ENCODE measurements at regions not wholly inside any gene's neighbourhood (a gene's known extent, or its start where the extent isn't known, plus 50 kb on each side); places are given as distances from the start of the nearest gene placed in this dataset.
"Not testable (repeated sequence)": the region's sequence is repeated elsewhere in the genome, so short reads cannot be mapped to it uniquely, and the experiment has no call there.

DNA sequence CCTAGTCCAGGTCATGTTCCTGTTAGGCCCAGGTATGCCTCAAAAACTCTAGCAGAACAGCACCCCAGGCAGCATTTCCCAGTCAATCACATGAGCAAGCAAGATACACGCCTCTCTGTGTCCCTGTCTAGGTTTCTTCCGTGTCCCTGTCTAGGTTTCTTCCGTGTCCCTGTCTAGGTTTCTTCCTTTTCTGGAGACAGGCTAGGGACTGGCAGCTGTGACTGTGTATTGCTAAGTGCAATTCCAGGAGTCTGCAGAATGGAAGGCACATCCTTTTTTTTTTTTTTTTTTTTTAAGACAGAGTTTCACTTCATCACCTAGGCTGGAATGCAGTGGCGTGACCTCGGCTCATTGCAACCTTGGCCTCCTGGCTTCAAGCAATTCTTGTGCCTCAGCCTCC lies 77.6 kb downstream of the SETD4 start:
- DNase-seq: no peak

DNA sequence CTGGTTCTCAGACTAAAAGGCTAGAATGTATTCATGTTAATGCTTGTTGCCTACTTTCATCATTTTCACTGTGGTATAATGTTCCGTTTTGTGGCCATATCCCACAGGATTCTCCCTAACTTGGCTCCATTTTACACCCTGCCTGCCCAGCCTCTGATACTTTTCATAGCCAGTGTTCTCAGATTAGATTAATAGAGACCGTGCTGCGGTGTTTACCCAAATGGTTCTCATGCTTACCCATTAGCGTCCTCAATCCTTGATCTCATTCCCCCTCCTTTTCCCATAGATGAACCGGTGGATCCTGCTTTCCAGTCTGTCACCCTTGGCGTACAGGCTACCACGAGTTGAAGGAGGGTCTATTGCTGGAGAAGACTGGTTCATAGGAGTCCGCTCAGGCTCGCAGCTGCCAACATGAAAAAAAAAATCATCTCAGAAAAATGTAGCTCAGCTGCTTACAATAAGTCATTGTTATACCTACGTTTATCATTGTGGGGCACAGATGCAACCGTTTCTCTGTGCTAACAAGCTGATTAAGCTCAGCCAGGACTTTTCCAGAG lies 78.7 kb downstream of the SETD4 start:
- no peak for DNase-seq

DNA sequence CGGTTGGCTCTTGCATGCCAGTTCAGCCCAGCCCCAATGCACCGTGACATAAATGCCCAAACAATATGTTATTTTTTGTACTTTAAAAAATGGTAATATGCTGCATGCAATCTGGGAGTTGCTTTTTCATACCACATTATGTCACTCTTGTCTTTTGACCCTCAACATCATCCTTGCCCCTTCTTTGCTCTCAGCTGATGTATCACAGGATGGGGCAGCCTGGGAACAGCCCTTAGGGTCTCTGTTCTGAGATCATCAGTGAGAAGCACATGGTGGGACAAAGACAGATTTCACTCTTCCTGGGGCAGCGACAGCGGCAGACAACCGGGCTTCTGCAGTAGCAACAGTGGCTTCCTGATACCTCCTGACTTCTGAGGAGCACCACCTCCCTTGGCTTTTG lies 79.5 kb downstream of the SETD4 start:
- DNase-seq: no peak

DNA sequence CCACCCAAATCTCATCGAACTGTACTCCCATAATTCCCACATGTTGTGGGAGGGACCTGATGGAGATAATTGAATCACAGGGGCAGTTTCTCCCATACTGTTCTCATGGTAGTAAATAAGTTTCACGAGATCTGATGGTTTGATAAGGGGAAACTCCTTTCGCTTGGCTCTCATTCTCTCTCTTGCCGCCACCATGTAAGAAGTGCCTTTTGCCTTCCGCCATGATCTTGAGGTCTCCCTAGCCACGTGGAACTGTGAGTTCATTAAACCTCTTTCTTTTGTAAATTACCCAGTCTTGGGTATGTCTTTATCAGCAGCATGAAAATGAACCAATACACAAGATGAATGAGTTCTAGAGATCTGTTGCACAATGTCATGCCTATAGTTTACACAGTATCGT lies 82.5 kb downstream of the SETD4 start:
- DNase-seq: not testable (repeated sequence)

DNA sequence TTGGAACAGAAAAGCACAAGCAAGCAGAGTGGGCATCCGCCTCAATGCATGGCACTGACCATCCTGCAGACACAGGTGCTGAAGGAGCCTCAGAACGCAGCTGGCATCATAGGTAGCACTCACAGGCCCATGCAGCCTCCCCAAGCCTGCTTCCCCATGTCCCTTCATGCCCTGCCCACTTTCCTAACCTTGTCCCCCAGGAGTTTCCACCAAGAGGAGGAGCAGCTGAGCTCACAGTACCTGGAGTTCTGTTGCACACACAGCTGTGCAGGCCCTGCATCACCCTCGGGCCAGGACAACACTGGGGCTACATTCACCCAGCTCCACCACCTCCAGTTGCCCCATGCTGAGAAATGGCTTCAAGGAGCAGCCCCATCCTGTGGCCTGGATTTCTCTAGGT lies 83.4 kb downstream of the SETD4 start:
- no peak for DNase-seq

DNA sequence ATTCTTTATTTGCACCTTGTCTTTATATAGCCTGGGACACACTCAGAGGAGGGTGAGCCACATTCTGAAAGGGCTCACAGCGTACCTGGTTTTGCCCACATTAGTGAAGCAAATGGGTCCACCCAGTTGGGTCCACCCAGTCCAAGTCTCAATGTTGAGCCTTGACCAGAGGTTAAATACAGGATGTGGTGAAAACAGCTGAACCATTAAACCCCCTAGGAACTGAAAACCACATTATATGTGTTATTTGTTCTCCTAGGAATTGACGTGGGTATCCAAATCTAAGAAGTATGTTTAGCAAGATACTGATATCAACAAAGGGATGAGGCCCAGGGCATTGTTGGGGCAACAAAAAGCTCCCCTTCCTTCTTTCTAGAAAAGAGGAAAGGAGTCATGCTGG lies 83.8 kb downstream of the SETD4 start:
- no peak for DNase-seq

DNA sequence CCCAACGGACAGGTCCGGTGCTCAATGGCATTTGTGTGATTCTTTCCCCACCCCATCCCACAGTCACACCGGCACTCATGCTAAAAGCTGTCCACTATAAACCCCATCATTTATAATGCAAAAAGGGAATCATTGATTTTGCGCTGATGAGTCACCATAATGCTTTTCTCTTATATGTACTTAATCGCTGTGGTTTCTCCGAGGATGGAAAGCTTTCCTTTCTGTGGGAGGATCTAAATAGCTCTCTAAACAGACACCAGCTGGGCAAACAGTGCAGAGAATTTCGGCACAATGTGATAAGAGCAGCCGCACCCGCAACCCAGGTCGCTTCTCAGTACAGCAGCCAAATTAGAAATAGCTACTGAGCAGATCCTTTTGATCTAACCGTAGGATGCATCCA lies 85.6 kb downstream of the SETD4 start:
- DNase-seq: no peak

DNA sequence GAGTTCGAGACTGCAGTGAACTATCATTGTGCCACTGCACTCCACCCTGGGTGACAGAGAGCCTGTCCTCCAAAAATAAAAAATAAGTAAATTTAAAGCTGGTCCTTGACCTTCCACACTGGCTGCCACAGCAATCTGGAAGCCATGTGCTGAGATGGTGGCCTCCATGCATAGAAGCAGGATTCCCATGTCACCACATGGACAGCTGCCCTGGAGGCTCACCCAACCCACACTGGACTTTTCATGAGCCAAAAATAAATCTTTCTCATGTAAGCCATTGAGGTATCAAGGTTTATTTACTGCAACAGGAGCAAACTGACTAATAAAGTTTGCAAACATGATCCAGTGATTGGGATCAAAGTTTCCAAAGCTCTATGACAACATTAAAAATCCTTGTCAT lies 88.5 kb downstream of the SETD4 start:
- no peak for DNase-seq

DNA sequence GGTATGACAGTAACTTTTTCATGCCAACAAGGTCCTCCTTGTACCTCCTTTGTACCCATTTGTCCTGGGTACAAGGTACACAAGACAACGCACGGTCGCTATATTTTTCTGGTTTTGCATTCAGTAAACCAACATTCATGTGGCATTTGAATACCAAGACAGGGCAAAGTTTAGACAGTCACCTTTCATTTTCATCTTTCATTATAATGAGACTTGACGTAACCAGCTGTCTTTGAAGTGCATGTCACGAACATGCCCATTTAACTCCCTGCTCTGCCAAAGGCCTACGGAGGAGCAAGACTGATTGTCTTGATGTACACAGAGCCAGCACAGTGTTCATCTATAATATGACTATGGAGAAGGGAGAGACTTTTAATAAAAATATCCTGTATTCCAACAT lies 91.0 kb downstream of the SETD4 start:
- DNase-seq: no peak

DNA sequence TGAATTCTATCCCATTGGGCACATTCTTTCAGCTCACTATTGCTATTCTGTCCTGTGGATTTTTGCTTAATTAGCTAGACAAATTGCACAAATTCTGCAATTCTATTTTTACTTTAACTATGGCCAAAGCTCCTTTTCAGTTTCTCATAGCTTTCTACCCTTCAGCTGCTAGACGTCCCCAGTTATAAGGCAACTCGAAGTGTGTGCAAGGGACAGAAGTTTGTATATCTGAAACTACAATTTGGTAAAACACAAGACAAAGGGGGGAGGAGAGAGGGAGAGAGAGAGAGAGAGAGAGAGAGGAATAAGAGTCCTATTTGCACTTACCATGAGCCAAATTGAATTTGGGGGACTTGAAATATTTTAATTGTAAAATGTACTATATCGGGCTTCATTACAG lies 91.8 kb downstream of the SETD4 start:
- no peak for DNase-seq

DNA sequence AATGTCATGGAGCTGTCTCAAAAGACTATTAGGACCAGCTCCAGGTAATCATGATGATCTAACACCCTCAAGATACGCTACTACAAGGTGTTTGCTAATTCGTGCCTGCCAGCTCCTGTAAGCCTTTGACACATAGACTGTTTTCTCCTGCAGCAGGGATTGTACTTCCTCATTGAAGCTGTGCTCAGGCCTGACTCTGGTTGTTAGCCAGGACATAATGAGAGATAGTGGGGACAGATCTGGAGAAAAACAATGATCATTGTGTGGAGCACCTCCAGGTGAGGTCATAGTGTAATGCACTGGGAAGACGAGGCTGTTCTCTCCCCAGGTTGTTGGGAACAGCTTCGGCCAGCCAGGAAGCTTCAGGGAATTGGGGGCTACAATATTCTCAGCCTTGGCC lies 94.6 kb downstream of the SETD4 start:
- no peak for DNase-seq

DNA sequence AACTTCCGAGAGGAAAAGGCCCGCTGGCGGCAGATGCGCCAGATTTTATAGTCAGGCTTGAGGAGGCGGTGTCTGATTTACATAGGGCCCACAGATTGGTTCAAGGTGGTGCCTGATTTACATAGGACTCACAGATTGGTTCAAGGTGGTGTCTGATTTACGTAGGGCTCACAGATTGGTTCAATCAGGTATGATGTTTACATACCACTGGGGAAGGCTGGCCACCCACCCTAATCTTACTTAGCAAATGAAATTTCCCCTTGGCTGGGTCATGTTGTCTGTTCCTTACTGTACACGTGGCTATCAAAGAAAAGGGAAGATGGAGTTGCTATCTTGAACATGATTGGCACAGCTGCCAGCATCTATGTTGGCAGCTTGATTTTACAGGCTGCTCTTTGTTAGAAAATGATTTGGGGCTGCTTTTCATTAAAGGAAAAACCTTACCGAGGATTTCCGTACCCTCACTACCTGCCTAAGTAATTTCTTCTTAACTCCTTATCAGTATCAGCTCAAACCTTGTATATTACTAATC lies 96.3 kb downstream of the SETD4 start:
- DNase-seq: no peak

DNA sequence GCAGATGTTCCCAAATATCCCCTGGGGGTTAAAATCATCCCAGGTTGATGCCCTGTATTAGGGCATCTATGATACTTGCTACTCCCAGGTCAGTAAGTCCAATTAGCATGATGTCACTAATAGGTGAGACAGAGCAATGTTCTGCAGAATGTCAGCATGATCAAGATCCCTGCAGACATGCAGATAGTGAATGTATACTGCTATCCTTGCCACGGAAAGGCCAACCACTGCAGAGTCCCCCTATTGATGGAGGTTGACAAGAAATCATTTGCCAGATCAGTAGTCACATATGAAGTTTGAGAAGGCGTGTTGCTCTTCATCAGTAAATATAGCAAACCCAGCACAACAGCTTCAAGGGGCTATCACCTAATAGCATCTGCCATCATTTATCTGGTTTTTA lies 97.4 kb downstream of the SETD4 start:
- no peak for DNase-seq

DNA sequence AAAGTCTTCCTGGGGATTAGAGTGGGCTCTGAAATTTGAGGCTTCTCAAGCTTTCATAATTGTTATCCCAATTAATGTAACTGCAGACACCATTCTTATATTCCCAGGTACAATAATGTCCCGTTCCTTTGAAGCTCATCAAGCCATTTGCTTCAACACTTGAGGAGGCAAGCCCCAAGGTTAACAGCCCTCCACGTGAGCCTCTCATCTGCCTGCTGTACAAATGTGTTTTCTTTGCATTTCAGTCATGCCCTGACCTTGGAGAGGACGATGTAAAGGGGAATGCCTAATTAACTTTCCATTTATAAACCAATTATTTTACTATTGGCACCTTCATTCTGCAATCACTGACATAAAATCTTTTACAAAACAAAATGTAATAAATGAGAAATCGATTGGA lies 106.3 kb downstream of the SETD4 start:
- no peak for DNase-seq

DNA sequence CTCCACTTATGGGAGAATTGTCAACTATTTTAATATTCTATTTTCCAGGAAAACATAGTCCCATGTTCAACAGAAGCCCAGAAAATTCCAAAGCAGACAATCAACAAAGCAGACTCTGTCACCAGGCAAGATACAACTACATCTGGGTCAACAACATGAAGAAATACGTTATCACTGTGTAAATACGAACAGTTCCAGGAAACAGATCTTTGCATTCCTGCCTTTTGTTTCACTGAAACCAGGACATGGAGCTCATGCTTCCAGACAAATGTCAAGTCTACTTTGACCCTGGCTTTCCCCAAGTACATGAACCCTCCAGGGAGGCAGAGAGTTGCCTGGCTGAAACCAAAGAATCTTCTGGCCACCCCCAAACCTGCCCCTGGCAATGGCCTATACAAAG lies 106.7 kb downstream of the SETD4 start:
- DNase-seq: no peak

DNA sequence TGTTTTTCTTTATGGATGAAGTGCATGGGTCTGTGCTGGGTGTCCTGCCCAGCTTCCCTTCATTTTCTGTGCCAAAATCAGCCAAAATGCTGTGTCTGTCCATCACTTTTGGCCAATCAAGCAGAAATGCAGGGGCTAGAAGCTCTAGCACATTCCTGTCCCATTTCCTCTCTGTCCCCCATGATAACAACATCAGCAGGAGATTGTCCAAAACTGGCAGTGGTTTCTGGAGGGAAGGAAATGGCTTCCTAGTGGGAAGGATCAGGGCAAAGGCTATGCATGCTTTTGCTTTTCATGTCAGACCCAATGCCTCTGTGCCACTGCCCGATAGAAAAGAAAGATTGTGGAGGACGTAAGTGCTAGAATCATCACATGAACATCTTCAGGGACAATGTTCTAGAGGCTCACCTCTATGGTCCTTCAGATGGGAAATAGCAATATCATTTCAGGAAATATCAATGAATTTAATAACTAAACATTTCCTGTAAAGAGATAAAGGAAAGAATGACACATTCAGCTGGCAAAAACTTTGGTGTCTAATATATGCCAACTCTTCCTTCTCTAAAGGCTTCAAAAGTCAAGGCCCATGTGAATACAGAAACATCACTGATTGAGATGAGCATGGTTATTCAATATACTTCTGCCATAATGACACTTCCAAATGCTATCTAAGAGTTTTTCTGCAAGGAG lies 107.5 kb downstream of the SETD4 start:
- DNase-seq: no peak

DNA sequence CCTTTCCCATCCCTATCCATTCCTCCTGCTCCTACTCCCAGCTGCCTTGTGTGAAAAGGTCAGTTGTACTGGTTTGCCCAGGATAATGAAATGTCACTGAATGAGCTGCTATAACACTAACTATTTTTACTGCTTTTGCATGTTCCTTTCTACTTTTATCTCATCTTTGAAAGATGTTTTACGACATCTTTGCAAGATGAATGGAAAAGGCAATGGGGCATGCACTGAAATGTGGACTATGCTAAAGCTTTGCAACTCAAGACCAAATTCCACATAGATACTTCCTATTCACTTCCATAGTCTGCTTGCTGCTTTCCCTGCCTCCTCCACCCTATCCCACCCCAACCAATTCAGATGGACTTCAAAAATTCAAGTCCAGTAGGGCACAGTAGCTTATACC lies 111.3 kb downstream of the SETD4 start:
- DNase-seq: no peak

DNA sequence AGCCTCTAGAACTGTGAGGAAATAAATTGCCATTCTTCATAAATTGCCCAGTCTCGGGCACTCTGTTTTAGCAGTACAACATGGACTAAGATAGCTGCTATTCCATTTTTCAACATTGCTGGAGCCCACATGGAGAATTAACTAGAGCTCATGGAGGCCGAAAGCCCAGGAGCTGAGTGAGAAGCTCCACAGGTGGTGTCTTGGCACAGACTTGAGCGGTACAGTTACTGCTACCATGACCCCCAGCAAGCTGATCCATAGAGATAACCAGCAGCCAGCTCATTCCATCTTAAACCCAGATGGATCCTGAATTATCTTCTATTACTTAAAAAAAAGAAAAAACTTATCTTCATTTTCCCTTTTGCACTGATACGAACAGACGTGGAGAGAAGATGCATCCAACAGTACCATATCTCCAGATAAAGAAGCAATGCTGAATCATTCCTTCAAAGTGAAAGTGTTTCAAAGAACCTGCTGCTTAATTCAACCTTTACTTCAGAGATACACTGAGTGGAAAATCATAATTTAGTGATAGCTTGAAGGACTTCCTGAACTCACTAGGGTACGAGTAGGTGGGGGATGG lies 115.1 kb downstream of the SETD4 start:
- no peak for DNase-seq

DNA sequence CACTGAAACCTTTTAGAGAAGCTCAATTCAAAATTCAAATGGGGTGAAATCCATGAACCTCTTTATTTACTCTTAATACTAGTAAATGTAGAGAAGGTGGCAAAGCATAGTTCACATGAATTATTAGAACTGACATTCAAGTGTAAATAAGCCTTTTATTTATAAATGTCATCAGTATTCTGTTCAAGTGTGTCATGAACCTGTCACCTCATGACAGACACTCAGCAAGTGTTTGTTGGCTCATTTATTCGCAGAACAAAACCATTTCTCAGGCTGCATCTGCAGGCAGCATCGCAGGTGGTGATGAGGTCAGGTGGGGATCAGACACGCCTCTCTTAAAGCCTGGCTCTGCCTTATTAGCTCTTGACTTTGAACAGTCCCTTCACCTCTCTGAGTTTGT lies 116.6 kb downstream of the SETD4 start:
- no peak for DNase-seq

DNA sequence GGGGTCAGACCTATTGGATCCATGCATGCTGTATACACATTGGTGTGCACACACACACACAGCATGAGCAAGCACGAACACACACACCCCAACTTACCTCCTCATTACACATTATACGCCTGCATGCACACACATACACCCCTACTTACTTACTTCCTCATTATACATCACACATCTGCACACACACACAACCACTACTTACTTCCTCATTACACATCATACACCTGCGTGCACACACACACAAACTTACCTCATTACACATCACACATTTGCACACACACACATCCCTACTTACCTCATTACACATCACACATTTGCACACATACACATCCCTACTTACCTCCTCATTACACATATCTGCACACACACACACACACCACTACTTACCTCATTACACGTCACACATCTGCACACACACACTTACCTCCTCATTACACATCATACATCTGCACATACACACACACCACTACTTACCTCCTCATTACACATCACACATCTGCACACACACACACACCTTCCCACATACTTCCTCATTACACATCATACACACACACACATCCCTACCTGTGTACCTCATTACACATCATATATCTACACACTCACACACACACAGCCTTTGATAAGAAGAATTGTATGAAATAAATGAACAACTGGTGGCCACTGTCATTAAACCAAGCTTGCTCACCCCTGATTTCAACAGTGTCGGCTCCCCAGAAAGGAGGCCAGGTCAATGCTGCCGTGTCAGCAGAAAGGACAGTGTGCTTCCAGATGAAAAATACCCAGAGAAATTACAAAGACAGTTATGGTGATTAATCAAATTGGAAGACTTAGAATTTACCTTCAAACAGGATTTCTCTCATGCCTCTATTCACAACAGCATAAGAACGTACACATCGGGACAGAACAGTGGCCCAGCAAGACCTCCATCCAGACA lies 117.8 kb downstream of the SETD4 start:
- DNase-seq: no peak

DNA sequence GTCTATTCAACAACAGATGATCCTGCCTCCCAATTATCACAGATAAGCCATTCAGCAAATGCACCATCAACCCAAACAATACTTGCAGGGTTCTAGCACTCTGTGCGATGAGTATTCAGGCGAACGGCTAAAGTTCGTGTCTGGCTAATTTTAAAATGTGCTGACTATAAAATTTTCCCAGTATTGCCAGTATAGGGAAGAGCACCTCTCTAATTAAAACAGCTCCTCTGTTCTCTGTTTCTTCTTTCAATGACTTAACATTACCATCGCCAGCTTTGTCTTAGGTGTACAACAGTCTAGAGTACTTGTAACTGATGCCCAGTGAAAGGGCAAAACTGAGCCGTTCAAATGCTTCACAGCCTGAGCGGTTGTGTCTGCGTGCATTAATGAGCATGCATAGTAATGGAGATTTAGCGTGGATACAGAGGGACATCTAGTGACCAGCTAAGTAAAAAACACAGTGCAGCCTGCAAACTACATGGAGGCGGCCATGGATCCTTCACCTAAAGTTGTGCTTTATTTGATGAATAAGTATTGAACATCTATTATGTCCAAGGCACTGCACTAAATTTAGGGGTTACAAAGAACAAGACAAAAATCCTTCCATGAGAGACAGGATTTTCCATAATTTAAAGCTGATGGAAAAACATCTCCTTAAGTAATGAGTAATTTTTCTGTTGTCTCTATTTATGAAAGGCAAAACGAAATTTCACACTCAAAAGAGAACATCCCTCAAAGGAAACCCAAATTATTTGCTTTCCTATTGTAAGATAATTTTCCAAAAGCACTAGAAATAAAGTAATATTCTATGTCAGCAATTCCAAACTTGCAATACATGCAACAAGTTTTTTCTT lies 120.0 kb downstream of the SETD4 start:
- no peak for DNase-seq

DNA sequence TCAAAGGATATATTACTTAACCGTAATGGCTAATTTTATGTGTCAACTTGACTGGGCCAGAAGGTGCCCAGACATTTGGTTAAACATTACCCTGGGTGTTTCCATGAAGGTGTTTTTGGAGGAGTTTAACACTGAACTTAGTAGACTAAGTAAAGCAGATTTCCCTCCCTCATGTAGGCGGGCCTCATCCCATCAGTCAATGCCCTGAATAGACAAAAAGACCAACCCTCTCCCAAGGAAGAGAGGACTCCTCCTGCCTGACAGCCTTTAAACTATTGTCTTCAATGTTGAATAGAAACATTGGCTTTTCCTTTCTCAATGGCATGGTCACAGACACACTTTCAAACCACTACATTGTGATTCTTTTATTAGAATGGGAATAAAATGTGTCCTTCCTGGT lies 121.9 kb downstream of the SETD4 start:
- DNase-seq: no peak

DNA sequence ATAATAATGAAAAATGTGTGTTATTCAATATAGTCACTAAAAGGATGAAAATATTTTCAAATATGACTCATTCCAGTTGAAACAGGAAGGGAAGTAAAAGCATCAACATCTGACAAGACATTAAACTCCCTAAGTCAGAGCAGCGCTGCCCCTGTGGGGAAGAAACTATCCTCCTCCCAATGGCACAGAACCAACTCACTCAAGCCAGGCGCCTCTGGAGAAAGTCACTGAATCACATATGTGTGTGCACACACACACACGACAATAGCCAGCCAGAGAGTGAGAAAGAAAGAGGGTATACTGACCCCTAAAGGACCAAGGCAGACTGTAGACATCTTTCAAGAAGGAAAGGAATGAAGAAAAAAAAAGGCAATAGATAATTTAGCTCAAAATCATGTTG lies 126.9 kb downstream of the SETD4 start:
- DNase-seq: no peak

Measured in activated naive CD4-positive, alpha-beta T cell treated with Interleukin-2 at 50 U/mL for 16 hours (primary cell).